GM18867 (cell line): ENCODE measurements at regions not wholly inside any gene's neighbourhood (a gene's known extent, or its start where the extent isn't known, plus 50 kb on each side); places are given as distances from the start of the nearest gene placed in this dataset.

Experiments used
- ATAC-seq: cut with Tn5 transposase; IDR thresholded peaks from one replicate; pipeline ENCODE4 v1.9.1; 2021; ENCODE audit warnings: mild to moderate bottlenecking, moderate library complexity; ENCODE audit not compliant: unreplicated experiment

- no peak for ATAC-seq
Observed at GRCh38 chr6:14674867-14675648, 557.5 kb downstream of the CD83 start.

GRCh38 chr6:14676064-14676463 is 558.5 kb downstream of the CD83 start:
- no peak for ATAC-seq

- ATAC-seq, result no peak
Observed at GRCh38 chr6:14676977-14677781, 559.6 kb downstream of the CD83 start.

GRCh38 chr6:14681699-14682487 is 564.0 kb upstream of the JARID2 start:
- no peak for ATAC-seq

GRCh38 chr6:14682812-14683211 is 563.1 kb upstream of the JARID2 start:
- ATAC-seq, result no peak

DNA sequence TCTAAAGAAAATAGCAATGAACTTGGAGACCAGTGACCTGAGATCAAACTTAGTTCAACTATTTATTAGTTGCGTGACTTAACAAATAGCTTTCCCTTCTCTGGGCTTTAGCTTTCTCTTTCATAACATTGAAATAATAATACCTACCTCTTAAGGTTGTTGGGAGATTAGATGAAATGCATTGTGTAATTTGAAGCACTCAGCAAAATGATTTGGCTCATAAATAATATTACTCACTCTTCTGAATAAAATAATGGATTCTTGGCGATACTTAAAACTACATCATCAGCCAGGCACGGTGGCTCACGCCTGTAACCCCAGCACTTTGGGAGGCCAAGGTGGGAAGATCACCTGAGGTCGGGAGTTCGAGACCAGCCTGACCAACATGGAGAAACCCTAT is 556.2 kb upstream of the JARID2 start:
- ATAC-seq, result no peak

DNA sequence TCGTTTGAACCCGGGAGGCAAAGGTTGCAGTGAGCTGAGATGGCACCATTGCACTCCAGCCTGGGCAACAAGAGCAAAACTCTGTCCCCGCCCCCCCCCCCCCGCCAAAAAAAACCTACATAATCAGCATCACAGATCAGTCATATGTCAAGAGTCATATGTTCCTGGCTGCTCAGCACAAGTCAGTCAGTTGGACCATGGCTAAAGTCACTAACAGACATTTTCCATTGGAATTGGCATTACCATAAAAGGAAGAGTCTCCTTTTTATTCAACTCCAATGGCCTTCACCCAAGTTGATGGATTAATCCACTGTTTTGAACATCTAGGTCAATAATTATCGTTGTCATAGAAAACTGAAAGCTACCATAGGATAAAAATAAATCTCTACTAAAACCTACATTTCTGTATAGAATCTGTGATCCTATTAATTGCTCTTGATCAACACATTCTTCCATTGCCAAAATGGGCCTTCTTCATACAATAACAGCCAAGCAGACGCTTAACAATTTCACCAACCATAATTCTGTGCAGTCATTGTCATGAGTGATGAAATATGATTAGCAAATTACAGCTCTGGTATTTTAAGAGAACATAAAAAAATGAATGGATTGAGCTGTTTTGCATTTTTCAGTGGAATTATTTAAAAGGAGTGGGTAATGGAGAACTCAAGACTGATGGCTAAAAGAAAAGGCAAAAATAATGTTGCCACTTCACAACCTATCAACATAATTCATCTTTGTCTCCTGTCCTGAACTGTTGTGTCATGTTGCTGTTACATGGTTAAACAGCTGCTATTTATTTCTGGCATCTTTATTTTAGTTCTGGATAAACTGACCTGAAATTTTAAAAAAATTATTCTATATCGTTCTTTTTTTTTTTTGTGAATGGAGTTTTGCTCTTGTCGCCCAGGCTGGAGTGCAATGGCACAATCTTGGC is 555.5 kb upstream of the JARID2 start:
- no peak for ATAC-seq

DNA sequence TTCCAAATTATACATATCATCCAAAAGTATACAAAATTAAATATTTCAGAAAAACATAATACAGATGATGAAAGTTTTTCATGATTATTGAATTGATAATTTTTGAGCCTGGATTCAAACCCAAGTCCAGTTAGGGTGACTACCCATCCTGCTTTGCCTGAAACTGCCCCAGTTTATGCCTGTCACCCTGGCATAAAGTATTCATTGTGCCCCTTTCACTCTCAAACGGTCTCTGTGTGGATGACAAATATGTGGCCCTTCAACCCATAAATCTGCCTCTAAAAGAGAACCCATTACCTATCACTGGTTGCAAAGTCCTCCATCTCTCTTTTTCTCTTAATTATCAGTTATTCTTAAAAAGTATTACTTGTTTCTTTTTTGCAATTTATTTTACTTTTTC is 553.7 kb upstream of the JARID2 start:
- ATAC-seq, result no peak

DNA sequence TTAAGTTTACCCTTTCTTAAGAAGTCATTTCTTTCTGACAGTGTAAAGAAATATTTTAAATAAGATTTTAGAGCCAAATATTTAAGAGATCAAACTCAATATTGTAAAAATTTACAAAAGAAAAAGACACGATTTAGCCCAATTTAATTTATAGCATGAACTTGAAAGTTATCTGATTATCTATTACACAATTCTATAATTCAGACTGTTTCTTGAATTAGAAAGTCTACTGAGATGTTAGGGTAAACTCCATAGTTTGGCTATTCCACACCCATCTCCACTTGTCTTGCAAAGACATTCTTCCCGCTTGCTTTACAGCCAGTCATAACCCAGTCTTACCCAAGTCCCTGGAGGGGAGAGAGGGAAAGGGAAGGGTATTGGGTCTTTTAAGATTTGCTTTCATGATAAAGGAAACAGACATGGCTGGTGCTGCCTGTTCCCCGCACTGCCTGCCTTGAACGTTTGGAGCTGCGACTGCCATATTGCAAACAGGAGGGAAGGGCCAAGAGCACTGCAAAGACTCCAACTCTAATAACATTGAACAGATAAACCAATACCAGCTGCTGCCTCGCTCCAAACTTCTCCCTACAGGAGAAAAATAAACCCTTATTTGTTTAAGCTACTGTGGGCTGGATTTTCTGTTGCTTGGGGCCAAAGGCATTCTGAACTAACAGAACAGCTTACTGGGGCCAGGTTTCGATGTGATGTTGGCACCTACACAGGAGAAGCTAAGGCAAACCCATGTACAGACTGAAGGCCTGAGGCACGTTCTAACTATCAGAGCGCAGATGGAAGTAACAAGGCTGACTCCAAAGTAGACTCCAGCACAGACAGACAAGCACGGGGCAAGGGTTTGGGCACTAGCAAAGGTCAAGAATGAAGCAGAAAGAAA is 552.3 kb upstream of the JARID2 start:
- no peak for ATAC-seq

GRCh38 chr6:14694308-14694707 is 551.6 kb upstream of the JARID2 start:
- ATAC-seq, result no peak

- ATAC-seq, result no peak
Observed at GRCh38 chr6:14695579-14695978, 550.3 kb upstream of the JARID2 start.

DNA sequence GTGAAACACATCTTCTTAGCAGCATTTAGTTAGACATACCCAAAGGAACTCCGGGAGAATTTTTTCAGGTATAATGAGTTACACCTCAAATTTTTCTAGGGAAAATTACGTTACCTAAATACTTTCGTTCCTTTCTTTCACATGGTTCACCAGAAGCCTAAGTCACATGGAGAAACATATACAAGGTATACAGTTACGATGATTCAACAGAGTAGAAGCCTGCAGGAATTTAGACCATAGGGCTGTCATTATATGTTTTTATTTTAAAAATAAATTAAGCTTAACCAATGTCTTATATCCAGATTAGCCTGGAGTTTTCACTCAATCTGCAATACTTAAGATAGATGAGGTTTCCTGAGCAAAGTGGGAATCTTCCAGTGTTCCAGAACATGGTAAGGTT is 549.5 kb upstream of the JARID2 start:
- ATAC-seq, result no peak

- ATAC-seq, result no peak
Observed at GRCh38 chr6:14697427-14697826, 548.4 kb upstream of the JARID2 start.

GRCh38 chr6:14699803-14700601 is 545.9 kb upstream of the JARID2 start:
- ATAC-seq, result no peak

DNA sequence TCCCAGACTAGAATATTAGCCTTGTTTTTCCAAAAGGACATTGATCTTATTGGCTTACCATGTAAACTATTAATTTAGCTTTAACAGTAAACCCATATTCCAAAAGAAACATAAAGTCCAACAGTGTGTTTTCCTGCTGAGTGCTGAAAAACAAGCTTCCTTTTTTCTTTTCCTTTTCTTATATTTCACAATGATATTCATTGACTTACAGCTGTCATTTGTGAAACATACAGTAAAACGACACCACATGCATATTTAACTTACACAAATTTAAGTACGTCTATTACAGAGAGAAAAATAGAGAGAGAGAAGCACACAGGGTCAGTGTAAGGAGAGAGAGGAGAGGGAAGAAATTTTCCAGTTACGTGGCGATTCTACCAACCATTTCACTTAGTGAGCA is 543.9 kb upstream of the JARID2 start:
- ATAC-seq, result no peak

DNA sequence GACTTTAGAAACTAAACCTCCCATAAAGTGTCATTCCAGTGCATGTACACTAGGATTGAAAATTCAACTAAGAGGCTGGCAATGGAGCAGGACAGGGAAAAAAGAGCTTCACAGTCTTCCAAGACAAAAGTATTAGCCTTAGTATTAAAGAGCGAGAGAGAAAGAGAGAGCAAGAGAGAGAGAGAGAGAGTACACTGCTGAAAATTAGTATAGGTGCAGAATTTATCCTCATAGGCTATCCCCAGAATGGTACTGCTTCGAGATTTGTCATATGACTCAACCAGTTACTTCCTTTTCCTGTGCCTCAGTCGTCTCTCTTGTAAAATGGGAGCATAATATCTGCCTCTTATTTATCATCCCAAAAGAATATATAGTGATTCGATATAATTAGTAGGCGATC is 543.2 kb upstream of the JARID2 start:
- no peak for ATAC-seq

- ATAC-seq, result no peak
Observed at GRCh38 chr6:14703586-14703985, 542.3 kb upstream of the JARID2 start.

- ATAC-seq, result no peak
Observed at GRCh38 chr6:14704383-14705271, 541.2 kb upstream of the JARID2 start.
